ENCODE measurements at regions not wholly inside any gene's neighbourhood (a gene's known extent, or its start where the extent isn't known, plus 50 kb on each side); places are given as distances from the start of the nearest gene placed in this dataset.
"Not testable (repeated sequence)": the region's sequence is repeated elsewhere in the genome, so short reads cannot be mapped to it uniquely, and the experiment has no call there.

DNA sequence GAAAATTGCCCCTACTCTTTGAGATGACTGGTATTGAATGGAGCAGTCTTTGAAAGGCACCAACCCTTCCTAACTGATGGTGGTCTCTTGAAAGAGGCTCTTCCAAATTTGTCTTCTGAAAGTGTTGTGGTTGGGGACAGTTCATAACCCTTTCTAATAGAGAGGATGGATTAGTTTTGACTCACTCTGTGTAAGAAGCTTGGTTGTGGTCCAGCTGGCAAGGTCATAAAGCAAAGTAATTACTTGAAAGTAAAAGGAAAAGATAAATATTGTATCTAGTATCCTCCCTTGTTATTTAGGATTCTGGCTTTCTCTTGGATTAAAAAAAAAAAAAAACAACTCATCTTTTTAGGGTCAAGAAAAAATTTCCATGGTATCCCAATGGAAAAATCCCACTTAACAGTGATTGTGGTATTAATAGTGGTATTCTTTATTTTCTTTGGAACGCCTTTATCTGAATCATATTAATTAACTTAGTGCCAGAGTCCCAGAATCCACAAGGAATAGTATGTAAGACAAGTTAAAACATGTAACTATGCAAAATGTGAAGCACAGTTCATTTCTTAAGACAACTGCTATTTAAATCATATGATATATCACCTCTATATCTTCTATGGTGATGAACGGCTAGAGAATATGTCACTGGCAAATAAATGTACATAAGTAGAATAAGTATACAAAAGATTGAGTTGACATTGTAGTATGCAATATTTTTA is 469.3 kb upstream of the CDIN1 start:
- no peak for DNase-seq (ENCODE audit: insufficient read length, low spot score)
- no peak for FAIRE-seq

GRCh38 chr15:36110659-36110993 is 468.8 kb upstream of the CDIN1 start:
- DNase-seq (ENCODE audit: insufficient read length, low spot score) (no peak), FAIRE-seq (no peak)

GRCh38 chr15:36117296-36117787 is 462.1 kb upstream of the CDIN1 start:
- no peak for FAIRE-seq
- DNase-seq (ENCODE audit: insufficient read length, low spot score) = no peak

- DNase-seq (ENCODE audit: insufficient read length, low spot score) = no peak
- no peak for FAIRE-seq
Measured at GRCh38 chr15:36126194-36126593, 453.2 kb upstream of the CDIN1 start.

DNA sequence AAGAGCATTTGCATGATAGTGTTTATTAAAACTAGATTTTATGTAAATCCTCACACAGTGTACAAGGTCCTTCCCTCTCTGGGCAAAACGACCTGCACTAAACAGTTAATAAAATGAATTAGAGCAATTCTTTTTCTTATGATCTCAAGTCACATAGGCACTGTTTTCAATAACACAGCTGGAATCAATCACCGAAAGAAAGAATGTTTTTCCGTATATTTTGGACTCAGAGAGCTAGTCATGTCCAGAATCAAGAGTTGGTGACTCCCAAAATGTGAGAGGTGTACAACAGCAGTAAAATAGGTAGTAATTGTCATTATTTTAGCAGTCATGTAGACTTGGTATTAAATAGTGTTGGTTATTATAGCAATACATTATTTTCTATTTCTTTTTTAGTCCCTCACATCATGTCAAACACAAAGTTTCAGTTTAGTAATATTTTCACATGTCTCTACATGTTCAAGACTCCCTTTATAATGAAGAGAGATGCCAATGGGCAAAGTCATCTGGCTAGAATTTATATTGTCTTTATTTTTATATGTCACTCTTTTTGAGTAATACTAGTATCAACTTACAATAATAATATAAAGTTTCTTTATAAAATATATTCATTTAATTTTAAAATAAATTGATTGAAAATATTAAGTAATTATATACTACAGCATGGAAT is 448.6 kb upstream of the CDIN1 start:
- DNase-seq (ENCODE audit: insufficient read length, low spot score) = no peak
- no peak for FAIRE-seq

GRCh38 chr15:36133742-36134141 is 445.7 kb upstream of the CDIN1 start:
- FAIRE-seq = no peak
- DNase-seq (ENCODE audit: insufficient read length, low spot score) = no peak

GRCh38 chr15:36136049-36136448 is 443.4 kb upstream of the CDIN1 start:
- no peak for DNase-seq (ENCODE audit: insufficient read length, low spot score)
- no peak for FAIRE-seq

- FAIRE-seq (no peak), DNase-seq (ENCODE audit: insufficient read length, low spot score) (no peak)
Measured at GRCh38 chr15:36152936-36153335, 426.5 kb upstream of the CDIN1 start.

- DNase-seq (ENCODE audit: insufficient read length, low spot score) (no peak), FAIRE-seq (no peak)
Measured at GRCh38 chr15:36156879-36157427, 422.5 kb upstream of the CDIN1 start.

GRCh38 chr15:36160351-36160750 is 419.1 kb upstream of the CDIN1 start:
- no peak for FAIRE-seq
- DNase-seq (ENCODE audit: insufficient read length, low spot score) = no peak

DNA sequence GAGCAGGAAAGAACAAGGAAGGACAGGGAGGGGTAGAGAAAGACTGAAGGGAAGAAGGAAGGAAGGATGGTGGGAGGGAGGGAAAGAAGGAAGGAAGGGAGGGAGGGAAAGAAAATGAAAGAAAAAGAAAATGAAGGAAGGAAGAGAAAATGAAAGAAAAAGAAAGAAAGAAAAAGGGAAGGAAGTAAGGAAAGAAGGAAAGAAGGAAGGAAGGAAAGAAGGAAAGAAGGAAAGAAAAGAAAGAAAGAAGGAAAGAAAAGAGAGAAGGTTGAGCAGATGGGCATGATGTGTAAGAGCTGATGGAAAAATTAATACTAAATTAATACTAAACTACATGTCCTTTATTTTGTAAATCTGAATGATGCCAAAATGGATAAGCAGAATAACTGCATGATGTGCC is 418.3 kb upstream of the CDIN1 start:
- FAIRE-seq (no peak), DNase-seq (ENCODE audit: insufficient read length, low spot score) (no peak)

DNA sequence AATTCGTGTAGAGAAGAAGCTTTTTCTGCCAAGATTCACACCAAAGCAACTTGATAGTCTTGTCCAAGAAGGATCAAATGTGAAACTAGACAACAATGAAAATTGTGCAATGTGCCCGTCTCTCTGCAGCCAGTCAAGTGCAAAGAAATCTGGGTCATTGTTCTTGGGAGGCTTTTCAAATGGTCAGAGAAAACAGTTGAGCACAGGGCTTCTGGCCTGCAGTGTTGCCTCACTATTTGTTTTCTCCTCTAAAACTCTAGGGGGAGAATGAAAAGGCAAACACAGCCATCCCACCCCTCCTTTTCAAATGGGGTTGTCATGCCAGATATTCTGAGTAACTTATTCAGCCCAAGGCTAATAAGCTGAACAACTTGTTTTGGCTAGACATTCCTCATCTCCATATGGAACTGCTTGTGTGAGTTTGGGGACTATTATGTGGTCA is 417.6 kb upstream of the CDIN1 start:
- DNase-seq (ENCODE audit: insufficient read length, low spot score) (no peak), FAIRE-seq (no peak)

GRCh38 chr15:36163983-36164382 is 415.4 kb upstream of the CDIN1 start:
- not testable (repeated sequence) for DNase-seq (ENCODE audit: insufficient read length, low spot score); FAIRE-seq

DNA sequence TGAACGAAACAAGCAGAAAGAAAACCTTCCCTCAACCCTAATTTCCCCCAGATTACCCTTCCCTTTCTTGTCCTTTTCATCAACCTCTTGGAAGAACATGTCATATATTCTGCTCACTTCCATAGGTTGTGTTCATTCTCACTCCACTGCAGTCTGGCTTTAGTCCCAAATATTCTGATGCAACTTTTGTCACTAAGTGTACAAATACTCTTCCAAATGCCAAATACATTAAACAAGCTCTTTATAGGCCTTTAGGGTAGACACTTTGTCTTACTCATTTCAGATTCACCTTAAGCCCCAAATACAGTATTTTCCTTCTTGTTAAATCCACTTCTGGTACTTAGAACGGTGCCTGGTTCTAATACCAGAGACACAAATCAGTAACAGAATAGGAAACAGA is 406.5 kb upstream of the CDIN1 start:
- FAIRE-seq = no peak
- no peak for DNase-seq (ENCODE audit: insufficient read length, low spot score)

DNA sequence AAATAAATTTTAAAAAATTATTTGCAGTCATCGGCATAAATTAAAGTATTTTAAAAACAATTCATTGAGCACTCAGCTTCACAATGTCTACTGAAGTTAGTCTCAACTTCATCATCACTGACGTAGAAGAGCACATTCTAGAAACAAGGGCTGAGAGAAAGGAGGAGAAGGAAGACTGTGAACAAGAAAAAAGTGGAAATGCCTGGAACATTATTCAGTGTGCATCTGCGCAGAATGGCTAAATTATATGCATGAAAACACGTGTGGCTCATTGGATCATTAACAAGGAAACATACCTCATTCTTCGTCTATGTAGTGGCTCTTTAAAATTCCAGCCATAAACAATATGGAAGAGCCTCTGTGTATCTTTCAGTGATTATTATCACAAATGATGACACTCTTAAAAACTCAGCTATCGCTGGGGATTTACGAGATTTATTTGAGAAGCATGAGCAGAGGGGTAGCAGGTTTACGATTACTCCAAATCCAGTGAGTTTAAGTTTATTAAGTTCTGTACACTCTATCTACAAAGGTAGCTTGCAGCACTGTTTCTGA is 404.2 kb upstream of the CDIN1 start:
- no peak for DNase-seq (ENCODE audit: insufficient read length, low spot score)
- no peak for FAIRE-seq

DNA sequence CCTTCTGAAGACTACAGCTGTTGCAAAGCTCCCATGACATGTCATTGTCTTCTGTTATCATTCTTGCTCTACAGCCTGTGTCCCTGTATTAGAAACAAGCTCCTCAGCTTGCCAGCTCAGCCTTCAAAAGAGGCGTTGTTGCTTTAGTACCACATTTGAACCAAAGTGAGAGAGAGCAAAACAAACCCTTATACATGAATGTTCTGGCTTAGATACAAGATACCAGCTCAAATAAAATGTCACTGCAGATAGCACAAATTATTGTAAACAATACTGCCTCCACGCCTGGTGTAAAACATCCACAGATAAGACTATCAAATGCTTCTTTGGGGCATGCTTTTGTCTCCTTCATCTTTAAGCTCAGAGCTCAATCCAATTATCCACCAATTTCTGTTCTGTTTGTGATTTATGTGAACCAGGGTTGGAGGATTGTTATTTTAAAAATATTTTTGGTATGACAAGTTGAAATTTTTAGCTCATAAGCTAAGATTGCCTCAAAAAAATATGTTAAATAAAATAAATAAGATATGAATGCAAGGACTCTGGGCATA is 403.6 kb upstream of the CDIN1 start:
- FAIRE-seq = no peak
- DNase-seq (ENCODE audit: insufficient read length, low spot score) = no peak

DNA sequence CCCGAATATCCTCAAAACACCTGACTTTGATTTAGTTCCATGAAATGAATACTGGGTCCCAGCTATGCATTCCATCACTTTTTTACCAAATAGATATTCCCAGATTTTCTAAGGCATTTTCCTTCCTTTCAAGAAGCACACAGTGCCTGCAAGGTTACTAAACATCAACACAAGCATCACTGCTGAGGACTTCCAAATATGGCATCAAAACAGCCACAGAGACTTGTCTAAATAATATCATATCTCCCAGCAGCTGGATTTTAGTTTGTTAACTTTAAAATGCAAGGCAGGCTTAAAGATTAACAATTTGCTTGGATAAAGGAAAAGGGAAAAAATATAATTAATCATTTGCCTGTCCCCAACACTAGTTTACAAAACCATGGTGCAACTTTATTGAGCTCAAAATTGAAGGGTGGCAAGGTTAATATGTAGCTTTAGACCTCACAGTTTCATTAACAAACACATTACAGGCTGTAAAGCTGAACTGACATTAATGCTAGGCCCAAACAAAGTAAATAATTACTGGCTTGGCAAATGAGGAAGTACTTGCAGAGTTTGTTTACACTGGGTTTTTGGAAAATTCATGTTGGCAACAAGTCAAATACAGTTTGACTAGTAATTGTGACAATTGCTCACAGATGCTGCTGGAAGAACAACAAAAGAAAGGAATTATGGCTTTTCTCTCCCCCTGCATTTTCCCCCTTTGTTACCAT is 401.7 kb upstream of the CDIN1 start:
- FAIRE-seq (no peak), DNase-seq (ENCODE audit: insufficient read length, low spot score) (no peak)

DNA sequence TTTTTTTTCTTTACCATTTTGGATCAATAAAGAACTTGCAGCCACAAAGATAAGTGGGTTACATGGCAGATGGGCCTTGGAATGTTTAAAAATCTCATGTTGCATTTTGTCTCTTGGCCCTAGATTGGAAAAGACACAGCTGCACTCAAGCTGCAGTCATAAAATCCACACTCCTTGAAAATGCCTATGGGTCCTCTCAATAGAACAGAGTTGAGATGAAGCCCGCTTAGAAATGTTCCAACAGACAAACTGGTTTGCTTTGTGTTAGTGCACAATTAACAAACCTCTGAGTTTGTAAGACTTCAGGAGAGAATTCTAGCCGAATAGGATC is 401.2 kb upstream of the CDIN1 start:
- DNase-seq (ENCODE audit: insufficient read length, low spot score) (no peak), FAIRE-seq (no peak)

GRCh38 chr15:36183201-36183600 is 396.2 kb upstream of the CDIN1 start:
- DNase-seq (ENCODE audit: insufficient read length, low spot score) (no peak), FAIRE-seq (no peak)

DNA sequence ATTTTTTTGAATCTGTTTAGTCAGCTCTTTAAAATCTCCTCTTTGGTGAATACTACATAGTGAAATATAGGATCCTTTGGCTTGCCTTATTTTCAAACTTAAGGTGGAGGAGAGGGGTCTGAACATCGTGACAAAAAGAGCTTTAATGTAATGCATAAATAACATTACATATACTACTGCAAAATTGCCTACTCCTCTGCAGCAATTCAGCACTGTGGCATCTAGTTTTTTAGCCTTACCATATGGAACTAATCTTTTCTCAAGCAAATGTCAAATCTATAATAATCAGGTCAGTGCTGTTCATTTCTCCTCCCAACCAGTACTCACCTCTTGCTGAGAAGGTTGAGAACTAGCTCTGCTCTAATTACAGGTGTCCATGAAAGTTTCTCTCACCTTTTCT is 394.0 kb upstream of the CDIN1 start:
- DNase-seq (ENCODE audit: insufficient read length, low spot score) (no peak), FAIRE-seq (no peak)

- FAIRE-seq (no peak), DNase-seq (ENCODE audit: insufficient read length, low spot score) (no peak)
Measured at GRCh38 chr15:36185845-36186244, 393.6 kb upstream of the CDIN1 start.

Measured in GM19239 (cell line).